OCI-M2 (cell line): ENCODE measurements at regions not wholly inside any gene's neighbourhood (a gene's known extent, or its start where the extent isn't known, plus 50 kb on each side); places are given as distances from the start of the nearest gene placed in this dataset.

Experiments
- DNase-seq: peaks from one replicate; lab custom pipeline; 2025; ENCODE audit not compliant: unreplicated experiment; lab: John Stamatoyannopoulos, UW

DNA sequence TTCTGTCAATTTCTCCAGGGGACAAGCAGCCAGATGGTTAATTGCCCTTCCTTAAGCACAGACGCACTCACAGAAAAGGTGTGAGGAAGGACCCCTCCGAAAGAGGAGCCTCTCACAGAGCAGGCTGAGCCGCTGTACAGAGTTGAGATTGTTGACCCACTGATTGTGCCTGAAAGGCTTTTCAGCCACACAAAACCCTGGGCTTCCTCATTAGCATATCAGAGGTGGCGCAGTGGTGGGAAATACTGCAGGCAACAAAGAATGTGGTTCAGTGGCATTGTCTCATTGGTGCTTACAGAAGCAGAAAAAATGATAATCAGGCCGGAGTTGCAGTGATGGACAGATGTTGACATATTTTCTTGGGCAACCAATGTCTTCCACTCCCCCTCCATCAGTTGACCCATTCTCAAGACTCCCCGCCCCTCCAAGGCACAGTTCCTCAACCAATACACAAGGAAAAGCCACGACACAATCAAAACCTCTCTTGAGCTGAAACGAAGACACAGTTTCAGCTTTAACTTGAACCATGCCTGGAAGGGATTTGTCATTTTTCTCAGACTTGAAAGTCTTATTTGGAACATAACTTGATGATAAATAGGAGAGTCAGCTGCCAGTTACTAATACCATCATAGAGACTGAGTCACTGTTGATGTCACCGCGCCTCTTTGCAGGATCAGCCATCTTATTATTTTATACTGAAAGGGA is 53.1 kb downstream of the ATXN3L start:
- DNase-seq: no peak

GRCh38 chrX:13265549-13266132 is 54.2 kb downstream of the ATXN3L start:
- DNase-seq: no peak

DNA sequence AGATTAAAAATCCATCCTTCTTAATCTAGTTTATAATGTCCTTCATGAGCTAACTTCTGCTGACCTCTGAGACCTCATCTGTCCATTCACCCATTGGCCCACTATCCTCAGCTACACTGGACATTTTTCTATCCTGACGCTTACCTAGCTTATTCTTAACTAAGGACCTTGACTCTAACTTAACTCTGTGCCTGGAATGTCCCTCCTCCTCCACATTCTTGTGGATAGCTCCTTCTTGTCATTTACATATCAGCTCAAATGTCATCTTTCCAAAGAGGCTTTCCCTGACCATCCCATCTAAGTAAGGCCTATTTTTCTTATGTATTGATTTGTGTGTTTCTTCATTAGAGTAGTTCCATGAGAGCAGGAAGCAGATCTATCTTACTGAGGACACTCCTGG is 54.7 kb downstream of the ATXN3L start:
- DNase-seq: no peak

GRCh38 chrX:13263560-13264251 is 56.1 kb downstream of the ATXN3L start:
- DNase-seq: no peak

- no peak for DNase-seq
These were observed 58.5 kb downstream of the ATXN3L start for GRCh38 chrX:13261348-13261747.

DNA sequence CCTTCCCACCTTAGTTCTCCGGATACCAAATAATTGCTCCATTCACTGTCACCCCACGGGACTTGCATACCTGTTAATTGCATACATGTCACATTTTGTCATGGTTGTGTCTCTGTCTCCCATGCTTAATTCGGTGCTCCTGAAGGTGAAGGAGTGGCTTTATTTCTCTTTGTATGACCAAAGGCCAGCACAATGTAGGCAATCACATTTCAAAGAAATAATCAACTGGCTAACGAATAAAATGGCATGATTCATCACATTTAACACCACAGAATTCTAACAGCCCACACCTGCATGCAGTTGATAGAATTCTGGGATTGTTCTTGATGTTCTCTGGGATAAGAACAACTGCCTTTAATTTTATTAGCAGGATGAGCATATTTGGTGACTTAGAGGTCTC is 59.3 kb downstream of the ATXN3L start:
- no peak for DNase-seq

DNA sequence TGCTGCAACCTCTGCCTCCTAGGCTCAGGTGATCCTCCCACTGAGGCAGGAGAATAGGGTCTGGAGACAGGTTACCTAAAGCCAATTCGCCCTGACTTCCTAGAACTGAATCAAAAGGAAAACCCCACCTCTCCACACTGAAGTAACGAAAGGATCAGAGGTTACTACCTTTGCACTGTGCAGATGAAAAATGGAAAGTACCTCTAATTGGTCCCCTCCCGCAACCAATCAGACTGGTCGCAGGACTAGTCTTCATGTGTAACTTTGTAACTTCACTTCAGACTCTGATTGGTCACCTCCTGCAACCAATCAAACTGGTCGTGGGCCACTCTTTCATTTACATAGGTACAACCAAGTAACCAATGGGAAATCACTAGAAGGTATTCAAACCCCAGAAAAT is 61.1 kb downstream of the ATXN3L start:
- DNase-seq: no peak

DNA sequence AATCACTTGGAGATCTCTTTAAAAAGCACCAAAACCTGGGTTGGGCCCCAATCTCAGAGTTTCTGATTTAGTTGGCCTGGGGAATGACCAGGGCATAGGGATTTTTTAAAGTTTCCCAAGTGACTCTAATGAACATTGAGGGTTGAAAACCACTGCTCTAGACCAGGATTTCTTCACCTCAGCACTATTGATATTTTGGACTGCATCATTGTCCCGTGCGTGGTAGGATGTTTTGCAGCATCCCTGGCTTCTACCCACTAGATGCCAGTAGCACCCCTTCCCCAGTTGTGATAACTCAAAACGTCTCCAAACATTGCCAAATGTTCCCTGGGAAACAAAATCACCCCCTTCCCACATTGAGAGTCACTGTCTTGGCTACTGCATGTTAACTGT is 61.8 kb downstream of the ATXN3L start:
- no peak for DNase-seq

GRCh38 chrX:13257223-13258051 is 62.4 kb downstream of the ATXN3L start:
- no peak for DNase-seq

GRCh38 chrX:13256603-13257002 is 63.2 kb downstream of the ATXN3L start:
- DNase-seq: no peak

DNA sequence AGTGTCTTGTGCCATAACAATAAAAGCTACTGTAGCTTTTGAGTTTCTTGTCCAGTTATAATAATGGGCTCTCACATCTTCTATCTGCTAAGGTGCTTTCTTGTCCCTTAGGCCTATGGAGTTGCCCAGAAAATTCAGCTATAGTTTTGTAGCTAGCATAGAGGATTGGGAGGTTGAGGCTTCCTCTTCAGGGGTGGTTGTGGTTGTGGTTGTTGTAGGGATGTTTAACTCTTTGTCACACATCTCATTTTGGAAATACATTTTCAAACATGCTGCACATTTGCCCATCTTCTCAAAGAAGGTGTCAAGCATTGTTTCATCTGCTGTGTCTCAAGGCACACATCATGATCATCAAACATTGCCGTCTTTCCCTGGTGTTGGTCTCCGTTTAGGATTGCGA is 65.0 kb downstream of the ATXN3L start:
- DNase-seq: no peak

DNA sequence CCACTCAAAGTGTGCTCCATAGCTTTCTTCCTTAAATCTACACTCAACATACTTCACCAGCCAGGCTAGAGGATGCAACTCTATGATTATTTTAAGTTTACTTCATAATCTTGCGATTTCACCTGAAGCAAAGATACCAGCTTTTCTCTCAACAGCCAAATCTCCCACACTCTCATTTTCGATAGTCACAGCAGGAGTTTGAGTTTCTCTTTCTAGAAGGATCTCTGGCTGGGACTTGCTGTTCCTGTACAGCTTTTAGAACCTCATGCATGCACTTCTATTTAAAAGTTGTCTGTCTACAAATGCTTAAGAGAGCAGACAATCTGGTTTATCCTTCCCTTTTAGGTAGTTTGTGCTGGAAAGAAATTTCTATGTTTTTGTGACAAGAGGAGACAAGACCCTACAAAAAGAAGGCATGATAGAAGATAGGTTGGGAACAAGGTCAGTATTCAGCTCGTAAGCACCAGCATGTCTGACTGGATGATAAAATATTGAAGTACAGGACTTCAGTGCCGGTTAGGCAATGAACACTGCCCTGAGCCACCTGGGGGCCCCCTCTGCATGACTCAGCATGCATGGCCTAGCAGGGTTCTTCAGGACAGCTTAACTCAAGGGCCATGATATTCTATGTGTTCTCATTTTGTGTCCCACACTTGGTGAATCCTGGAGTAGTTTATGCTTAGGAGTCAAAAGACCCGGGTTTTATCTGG is 65.6 kb downstream of the ATXN3L start:
- DNase-seq: no peak

DNA sequence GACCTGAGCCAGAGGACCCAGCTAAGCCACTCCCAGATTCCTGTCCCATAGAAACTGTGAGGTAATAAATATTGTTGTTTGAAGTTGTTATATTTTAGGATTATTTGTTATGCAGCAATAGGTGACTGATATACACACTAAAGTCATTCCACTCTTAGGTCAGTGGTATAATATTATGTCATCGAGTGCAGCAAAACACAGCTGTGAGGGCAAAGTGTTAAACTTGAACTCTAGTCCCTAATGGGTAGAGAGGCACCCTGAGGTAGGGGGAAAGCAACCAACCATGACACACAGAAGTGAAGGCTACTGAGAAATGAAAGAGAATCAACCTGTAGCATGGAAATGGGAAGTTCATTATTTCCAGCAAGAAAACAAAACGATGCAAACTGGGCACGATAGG is 66.6 kb downstream of the ATXN3L start:
- DNase-seq: no peak

GRCh38 chrX:13252726-13253125 is 67.1 kb downstream of the ATXN3L start:
- DNase-seq: no peak

- DNase-seq: no peak
These were observed 68.8 kb downstream of the ATXN3L start for GRCh38 chrX:13250826-13251580.

DNA sequence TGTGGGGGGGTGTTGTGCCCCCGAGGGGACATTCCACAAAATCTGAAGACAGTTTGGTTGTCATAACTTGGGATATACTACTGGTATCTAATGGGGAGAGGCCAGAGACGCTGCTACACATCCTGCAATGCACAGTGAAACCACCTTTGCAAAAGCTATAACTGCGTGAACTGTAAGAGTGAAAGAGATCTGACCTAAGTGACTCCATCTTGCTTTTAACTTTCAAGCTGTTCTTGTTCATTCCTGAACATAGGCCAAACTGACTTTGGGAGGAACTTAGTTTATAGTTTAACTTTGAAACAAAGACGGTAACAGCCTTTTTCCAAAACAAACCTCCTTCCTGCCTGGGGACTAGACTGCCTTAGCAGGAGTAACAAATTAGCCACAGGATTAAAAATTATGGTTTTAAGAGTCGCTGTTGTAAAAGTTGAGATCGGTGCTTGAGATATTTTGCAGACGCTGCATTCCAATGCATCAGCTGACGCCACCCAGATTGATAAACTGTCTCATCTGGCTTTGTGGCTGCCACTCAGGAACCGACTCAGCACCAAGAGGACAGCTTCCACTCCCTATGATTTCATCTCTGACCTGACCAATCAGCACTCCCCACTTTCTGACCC is 70.9 kb downstream of the ATXN3L start:
- no peak for DNase-seq

DNA sequence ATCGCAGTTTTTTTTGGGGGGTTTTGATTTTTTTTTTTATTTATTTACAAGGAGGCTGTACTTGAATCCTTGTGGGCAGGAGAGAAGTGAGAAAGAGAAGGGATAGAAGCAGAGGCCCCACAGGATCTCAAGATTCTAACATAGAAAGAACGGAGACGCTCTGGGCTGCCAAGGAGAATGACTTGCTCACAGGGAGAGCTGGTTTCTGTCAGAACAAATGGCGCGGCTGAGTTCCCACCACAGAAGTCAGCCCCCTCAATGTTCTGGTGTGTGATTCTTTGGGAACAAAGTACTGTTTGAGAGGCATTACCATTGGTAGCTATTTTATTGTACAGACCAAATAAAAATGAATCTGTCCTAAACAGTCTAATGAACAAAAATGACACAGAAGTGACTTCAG is 80.6 kb downstream of the ATXN3L start:
- DNase-seq: no peak

GRCh38 chrX:13235930-13236329 is 83.9 kb downstream of the ATXN3L start:
- no peak for DNase-seq

DNA sequence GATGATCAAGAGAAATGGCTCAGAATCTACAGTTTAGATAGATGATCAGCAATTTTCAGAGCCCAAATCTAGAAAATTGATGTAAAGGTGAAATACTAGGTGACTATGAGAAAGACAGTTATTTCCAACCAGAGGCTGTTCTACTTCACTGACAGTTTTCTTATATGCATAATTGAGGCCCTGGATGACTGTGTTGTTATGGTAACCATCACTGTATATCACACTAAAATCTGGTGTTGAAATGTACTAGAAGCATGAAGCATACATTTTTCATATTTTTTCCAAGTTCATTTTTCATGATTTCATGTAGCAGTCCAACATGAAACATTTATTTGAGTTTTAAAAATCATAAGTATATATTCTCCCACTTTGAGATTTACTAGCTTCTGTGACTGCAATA is 87.4 kb downstream of the ATXN3L start:
- no peak for DNase-seq

DNA sequence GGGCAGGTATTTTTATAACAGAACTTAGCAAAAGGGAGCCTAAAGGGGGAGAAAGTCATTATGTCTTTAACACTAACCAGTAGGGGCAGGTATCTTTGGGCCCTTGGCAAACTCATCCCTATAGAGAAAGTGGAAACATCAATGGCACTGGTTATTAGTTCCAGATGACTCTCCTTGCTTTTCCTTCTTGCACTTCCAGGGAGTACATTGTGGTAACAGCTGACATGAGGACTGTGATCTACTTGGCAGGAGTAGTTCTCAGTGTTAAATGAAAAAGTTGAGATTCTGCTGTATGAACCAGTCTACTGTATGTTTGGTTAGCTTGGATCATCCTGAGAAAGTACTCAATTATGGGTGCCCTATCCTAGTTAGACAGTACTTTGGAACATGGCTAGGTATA is 93.6 kb downstream of the ATXN3L start:
- no peak for DNase-seq
